RWPE2 (cell line): ENCODE measurements at regions not wholly inside any gene's neighbourhood (a gene's known extent, or its start where the extent isn't known, plus 50 kb on each side); places are given as distances from the start of the nearest gene placed in this dataset.

Experiments used
- ATAC-seq: fragments of 200-7000 bp; cut with Tn5 transposase; 3 replicates; pipeline ENCODE4 v1.9.1; 2021; ENCODE audit warnings: low read depth
- DNase-seq: peaks from one replicate; pipeline ENCODE4 v3.0.0-alpha.2; 2020; ENCODE audit warnings: low spot score
- H3K27ac ChIP-seq: fragments of 450-650 bp; 2 replicates; pipeline ENCODE4 v1.5.1; 2017; ENCODE audit warnings: mild to moderate bottlenecking; ENCODE audit not compliant: poor library complexity, severe bottlenecking
- H3K27me3 ChIP-seq: fragments of 250-450 bp; sonication (Bioruptor Pico); 2 replicates; pipeline ENCODE4 v1.5.1; 2021; ENCODE audit warnings: mild to moderate bottlenecking, moderate library complexity; ENCODE audit not compliant: insufficient read depth, poor library complexity, severe bottlenecking
- H3K36me3 ChIP-seq: fragments of 250-450 bp; sonication (Bioruptor Pico); 2 replicates; pipeline ENCODE4 v1.5.1; 2020; ENCODE audit warnings: low read depth, mild to moderate bottlenecking, moderate library complexity
- H3K4me1 ChIP-seq: fragments of 250-450 bp; sonication (Bioruptor Pico); 2 replicates; pipeline ENCODE4 v1.5.1; 2021; ENCODE audit warnings: mild to moderate bottlenecking, moderate library complexity; ENCODE audit not compliant: insufficient read depth, poor library complexity, severe bottlenecking
- H3K4me3 ChIP-seq: fragments of 250-450 bp; sonication (Bioruptor Pico); 2 replicates; pipeline ENCODE4 v1.5.1; 2021; ENCODE audit warnings: mild to moderate bottlenecking, moderate library complexity; ENCODE audit not compliant: severe bottlenecking
- H3K9me3 ChIP-seq: fragments of 250-450 bp; sonication (Bioruptor Pico); 2 replicates; pipeline ENCODE4 v1.5.1; 2021; ENCODE audit warnings: mild to moderate bottlenecking, moderate library complexity; ENCODE audit not compliant: severe bottlenecking
- TF ChIP-seq, protein P1 (sequence below): fragments of 450-650 bp; IDR thresholded peaks from one replicate; pipeline ENCODE4 v1.5.1; 2017; ENCODE audit warnings: mild to moderate bottlenecking, moderate library complexity; ENCODE audit not compliant: poor library complexity, severe bottlenecking

DNA sequence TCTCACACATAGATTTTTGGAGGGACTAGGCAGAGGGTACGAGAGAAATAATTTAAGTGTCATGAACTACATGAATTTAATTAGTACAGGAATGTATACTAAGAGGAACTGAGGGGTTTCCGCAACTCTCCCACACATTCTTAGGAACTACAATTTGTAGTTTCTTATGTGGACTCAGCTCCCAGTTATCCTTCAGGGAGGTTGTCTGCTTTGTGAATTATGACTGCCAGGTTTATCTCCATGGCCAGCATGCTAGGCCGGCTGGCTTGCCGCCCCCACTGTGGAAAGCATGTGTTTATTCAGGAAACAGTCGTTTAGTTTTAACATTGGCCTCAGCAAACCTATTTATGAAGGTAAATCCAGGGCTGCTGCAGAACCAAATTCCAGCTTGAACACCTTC lies 415.0 kb downstream of the KCTD16 start:
- H3K4me1 ChIP-seq: peaks cover 12% of the 10 kb centered on the region
- no peaks in the 10 kb centered on the region for H3K36me3 ChIP-seq
- ATAC-seq (no peak), DNase-seq (no peak)
- TF ChIP-seq, protein P1, sequence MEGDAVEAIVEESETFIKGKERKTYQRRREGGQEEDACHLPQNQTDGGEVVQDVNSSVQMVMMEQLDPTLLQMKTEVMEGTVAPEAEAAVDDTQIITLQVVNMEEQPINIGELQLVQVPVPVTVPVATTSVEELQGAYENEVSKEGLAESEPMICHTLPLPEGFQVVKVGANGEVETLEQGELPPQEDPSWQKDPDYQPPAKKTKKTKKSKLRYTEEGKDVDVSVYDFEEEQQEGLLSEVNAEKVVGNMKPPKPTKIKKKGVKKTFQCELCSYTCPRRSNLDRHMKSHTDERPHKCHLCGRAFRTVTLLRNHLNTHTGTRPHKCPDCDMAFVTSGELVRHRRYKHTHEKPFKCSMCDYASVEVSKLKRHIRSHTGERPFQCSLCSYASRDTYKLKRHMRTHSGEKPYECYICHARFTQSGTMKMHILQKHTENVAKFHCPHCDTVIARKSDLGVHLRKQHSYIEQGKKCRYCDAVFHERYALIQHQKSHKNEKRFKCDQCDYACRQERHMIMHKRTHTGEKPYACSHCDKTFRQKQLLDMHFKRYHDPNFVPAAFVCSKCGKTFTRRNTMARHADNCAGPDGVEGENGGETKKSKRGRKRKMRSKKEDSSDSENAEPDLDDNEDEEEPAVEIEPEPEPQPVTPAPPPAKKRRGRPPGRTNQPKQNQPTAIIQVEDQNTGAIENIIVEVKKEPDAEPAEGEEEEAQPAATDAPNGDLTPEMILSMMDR: no peak
- H3K9me3 ChIP-seq: no peaks in the 10 kb centered on the region
- no peaks in the 10 kb centered on the region for H3K27me3 ChIP-seq
- no peak overlapping the region for H3K4me3 ChIP-seq
- H3K27ac ChIP-seq: no peak overlapping the region

DNA sequence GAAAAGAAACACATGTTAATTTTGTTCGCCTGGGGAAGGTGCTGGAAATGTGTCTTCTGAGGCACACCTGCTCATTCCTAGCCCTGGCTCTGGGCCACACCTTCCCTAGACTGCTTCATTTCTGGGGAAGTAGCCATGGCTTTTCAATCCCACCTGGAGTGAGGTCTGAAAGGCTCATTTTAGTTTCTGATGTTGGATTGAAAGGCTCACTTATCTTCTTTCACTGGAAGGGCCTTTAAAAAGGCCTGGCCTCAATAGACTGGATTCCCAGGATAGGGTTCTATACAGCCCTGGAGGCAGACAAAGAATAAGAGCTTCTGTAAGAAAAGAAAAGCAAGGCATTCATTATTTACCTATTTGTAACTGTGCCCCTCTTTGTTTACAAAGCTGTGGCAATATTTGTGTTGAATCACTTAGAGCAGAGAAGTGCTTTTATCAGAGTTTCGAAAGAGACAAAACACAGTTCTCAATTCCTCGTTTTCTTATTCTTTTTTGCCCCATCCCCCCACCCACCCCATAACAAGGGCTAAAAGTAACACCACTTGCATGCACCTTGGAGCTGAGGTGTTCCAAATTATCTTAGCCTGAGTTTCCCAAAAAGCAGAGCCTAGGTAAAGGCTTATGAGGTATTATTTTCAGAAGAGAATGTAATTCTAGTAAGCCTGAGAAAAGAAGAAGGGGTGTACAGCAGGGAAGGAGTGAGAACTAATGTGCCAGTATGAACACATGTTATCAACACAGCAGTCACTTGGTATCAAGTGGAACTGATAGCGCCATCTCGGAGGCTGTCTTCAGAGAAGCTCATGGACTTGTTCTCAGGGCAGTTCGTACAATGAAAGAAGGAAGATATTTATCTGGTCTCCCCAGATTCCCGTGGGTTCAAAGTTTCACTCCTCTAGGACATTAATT lies 413.1 kb downstream of the KCTD16 start:
- Histone ChIP-seq H3K9me3 (no peaks in the 10 kb centered on the region), H3K36me3 (no peaks in the 10 kb centered on the region), H3K27me3 (no peaks in the 10 kb centered on the region), H3K27ac (no peak overlapping the region), H3K4me1 (peaks cover 12% of the 10 kb centered on the region), H3K4me3 (no peak overlapping the region)
- no peak for DNase-seq
- no peak for ATAC-seq
- TF ChIP-seq, protein P1: no peak

DNA sequence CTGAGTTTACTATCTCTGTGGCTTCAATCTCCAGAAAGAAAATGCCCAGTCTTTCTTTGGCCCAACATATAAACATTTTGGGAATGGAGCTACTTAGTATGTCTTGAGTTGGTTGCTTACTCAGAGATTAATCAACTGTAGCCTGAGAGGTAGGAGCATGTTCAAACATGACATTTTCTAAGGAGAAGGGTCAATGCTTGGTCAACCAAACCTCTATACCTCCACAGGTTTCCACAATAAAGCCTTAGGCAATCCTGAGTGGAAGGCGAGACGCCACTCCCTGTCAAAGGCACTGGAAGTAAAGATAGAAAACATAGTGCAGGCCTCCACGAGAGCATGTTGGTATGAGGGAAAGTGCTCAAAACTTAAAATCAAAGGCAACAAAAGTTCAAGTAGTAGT lies 411.4 kb downstream of the KCTD16 start:
- ATAC-seq (peak; percentile 87), DNase-seq (no peak)
- peaks cover 12% of the 10 kb centered on the region for H3K4me1 ChIP-seq
- H3K9me3 ChIP-seq: no peaks in the 10 kb centered on the region
- H3K36me3 ChIP-seq: no peaks in the 10 kb centered on the region
- no peak overlapping the region for H3K4me3 ChIP-seq
- TF ChIP-seq, protein P1: no peak
- H3K27me3 ChIP-seq: no peaks in the 10 kb centered on the region
- H3K27ac ChIP-seq: no peak overlapping the region

DNA sequence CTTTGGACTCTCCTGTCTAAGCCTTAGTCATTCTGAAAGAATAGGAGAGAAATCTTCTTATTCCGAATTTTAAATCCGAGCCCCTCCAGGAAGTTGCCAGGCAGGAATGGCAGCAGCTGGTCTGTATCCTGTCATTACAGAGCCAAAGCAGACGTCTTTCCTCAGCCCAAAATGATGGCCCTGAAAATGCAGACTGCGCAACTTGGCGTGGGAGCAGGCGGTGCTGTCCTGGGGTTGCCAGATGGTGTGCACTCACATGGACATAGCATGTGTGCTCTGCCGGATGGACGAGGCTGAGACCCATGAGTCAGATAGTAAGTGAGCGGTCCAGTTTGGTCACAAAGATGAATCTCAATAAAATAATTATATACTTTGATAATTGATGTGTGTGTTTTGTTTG lies 410.4 kb downstream of the KCTD16 start:
- Histone ChIP-seq H3K27ac (no peak overlapping the region), H3K27me3 (no peaks in the 10 kb centered on the region), H3K36me3 (no peaks in the 10 kb centered on the region), H3K9me3 (no peaks in the 10 kb centered on the region), H3K4me3 (no peak overlapping the region), H3K4me1 (peaks cover 12% of the 10 kb centered on the region)
- ATAC-seq: no peak
- DNase-seq: no peak
- TF ChIP-seq, protein P1: no peak

DNA sequence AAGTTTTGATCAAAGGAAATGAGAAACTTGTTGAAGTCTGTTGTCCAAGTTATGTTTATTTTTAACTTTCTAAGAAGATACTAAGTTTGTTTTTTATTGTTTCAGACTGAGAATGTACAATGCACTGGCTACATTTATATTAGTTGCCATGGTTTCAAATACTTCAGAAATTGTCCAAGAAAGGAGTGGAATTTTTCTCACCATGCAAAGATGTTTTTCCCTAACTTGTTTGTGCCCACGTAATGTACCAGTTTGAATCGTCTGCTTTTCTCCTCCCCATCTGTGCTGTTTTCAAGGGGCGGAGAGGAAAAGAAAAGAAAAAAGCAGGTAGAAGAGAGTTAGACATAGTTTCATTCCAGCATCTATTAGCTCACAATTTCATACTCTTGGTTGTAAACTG lies 407.0 kb downstream of the KCTD16 start:
- H3K9me3 ChIP-seq: no peaks in the 10 kb centered on the region
- H3K36me3 ChIP-seq: no peaks in the 10 kb centered on the region
- peaks cover 12% of the 10 kb centered on the region for H3K4me1 ChIP-seq
- no peaks in the 10 kb centered on the region for H3K27me3 ChIP-seq
- ATAC-seq (no peak), DNase-seq (no peak)
- no peak overlapping the region for H3K27ac ChIP-seq
- no peak overlapping the region for H3K4me3 ChIP-seq
- TF ChIP-seq, protein P1: no peak
